WI38 (cell line): ENCODE measurements at regions not wholly inside any gene's neighbourhood (a gene's known extent, or its start where the extent isn't known, plus 50 kb on each side); places are given as distances from the start of the nearest gene placed in this dataset.

Experiments used
- H3K4me3 ChIP-seq: 2 replicates; pipeline ENCODE4 v1.5.1; 2011; ENCODE audit warnings: low read depth, mild to moderate bottlenecking, control low read depth, low read length
- TF ChIP-seq, protein P1 (sequence below): IDR thresholded peaks from 2 replicates; pipeline ENCODE4 v1.5.1; 2012; ENCODE audit warnings: low read depth, mild to moderate bottlenecking, control low read depth, low read length

DNA sequence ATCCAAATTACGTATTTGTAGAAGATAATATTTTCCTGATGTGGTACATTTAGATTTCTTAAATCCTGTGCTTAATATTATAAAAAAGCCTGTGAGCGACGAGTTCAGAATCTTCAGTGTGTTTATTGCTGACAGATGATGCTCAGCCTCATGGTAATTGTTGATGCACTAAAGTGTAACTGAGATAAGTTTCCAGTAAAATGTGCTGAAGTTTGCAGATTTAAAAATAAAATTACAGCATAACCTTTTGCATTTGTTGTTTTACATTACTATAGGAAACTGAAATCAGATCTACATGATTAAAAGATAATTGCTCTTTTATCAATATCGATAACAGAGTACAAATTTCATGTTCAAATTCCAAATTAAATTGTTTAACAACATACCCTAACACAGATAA lies 307.6 kb downstream of the FIGN start:
- TF ChIP-seq, protein P1, sequence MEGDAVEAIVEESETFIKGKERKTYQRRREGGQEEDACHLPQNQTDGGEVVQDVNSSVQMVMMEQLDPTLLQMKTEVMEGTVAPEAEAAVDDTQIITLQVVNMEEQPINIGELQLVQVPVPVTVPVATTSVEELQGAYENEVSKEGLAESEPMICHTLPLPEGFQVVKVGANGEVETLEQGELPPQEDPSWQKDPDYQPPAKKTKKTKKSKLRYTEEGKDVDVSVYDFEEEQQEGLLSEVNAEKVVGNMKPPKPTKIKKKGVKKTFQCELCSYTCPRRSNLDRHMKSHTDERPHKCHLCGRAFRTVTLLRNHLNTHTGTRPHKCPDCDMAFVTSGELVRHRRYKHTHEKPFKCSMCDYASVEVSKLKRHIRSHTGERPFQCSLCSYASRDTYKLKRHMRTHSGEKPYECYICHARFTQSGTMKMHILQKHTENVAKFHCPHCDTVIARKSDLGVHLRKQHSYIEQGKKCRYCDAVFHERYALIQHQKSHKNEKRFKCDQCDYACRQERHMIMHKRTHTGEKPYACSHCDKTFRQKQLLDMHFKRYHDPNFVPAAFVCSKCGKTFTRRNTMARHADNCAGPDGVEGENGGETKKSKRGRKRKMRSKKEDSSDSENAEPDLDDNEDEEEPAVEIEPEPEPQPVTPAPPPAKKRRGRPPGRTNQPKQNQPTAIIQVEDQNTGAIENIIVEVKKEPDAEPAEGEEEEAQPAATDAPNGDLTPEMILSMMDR, result no peak

GRCh38 chr2:163420604-163421003 lies 315.2 kb downstream of the FIGN start:
- no peak overlapping the region for H3K4me3 ChIP-seq
- TF ChIP-seq, protein P1, result no peak

More for the DNA sequence above, 307.6 kb downstream of the FIGN start:
- no peak overlapping the region for H3K4me3 ChIP-seq

GRCh38 chr2:163419000-163419830 lies 316.6 kb downstream of the FIGN start:
- TF ChIP-seq, protein P1, result no peak
- H3K4me3 ChIP-seq, result no peak overlapping the region

DNA sequence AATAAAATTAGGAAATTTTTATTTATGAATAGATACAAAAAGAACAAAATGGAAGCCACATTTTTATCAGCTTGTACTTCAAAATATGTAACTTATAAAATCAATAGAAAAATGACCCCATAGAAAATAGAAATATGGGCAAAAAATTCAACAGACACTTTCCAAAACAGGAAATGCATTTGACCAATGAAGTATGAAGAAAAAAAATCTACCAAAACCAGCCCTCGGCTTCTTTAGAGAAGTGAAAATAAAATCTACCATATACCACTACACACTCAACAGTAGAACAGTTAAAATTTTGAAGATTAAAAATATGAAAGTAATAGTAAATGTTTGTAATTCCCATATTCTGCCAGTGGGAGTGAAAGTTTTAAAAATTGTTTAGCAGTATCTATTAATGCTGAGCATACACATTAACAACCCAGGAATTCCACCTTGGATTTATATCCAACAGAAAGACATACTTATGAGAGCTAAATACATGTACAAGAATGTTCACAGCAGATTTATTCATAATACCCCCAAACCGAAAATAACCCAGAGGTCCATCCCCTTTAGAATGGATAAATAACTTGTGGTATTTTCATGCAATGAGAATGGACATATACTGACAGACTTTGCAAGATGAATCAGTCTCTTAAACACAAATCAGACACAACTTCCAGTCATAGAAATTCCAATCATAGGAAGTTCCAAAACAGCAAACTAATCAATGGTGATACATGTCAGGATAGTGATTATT lies 318.0 kb downstream of the FIGN start:
- TF ChIP-seq, protein P1, result no peak
- H3K4me3 ChIP-seq, result no peak overlapping the region

DNA sequence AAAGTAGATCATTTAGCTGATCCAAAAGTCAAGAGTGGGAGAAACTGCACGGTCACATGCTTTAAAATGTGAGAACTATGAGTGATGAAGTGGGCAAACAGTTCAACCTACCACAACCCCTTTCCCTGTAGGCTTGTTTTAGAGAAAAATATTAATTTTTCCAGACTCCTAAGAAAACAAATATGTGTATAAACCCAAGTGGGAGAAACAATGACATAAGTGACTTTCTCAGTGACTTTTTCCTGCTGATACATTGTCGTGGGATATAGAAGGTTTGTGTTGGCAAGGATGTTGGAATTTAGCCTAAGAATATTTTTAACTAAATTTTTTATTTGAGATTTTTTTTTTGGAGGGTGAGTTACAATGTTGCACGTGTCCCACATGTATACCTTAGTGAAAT lies 321.7 kb downstream of the FIGN start:
- TF ChIP-seq, protein P1, result no peak
- H3K4me3 ChIP-seq, result no peak overlapping the region

- no peak overlapping the region for H3K4me3 ChIP-seq
- TF ChIP-seq, protein P1, result no peak
Measured at GRCh38 chr2:163407296-163407695, 328.5 kb downstream of the FIGN start.

DNA sequence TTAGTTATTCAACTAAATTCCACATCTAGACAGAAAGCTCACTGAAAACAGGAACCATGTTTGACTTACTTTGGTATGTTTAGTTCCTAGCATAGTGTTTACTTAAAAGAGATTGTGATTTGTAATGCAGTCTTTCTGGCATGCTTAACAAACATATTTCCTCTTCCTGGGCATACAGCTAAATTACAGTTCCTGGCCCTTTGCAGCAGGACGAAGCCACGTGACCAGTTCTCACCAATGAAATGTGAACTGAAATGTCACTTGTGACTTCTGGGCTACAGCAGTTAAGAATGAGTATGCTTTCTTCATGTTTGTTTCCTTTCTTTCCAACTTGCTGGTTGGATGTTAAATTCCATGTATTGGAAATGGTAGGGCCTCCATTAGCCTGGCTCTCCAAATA lies 330.5 kb downstream of the FIGN start:
- TF ChIP-seq, protein P1, result no peak
- H3K4me3 ChIP-seq, result no peak overlapping the region
